Inferior parietal cortex (tissue), 1 donor: ENCODE measurements at regions not wholly inside any gene's neighbourhood (a gene's known extent, or its start where the extent isn't known, plus 50 kb on each side); places are given as distances from the start of the nearest gene placed in this dataset.
"Not testable (repeated sequence)": the region's sequence is repeated elsewhere in the genome, so short reads cannot be mapped to it uniquely, and the experiment has no call there.

Experiments used
- DNase-seq: peaks from one replicate; pipeline ENCODE4 v3.0.0-alpha.2; 2016; ENCODE audit errors: extremely low spot score

GRCh38 chrX:114015966-114016365 is 567.9 kb upstream of the HTR2C start:
- DNase-seq: no peak

- DNase-seq: no peak
Measured at GRCh38 chrX:114006664-114007063, 577.2 kb upstream of the HTR2C start.

GRCh38 chrX:113996781-113997180 is 587.1 kb upstream of the HTR2C start:
- no peak for DNase-seq

GRCh38 chrX:113991720-113992119 is 592.2 kb upstream of the HTR2C start:
- not testable (repeated sequence) for DNase-seq

- not testable (repeated sequence) for DNase-seq
Measured at GRCh38 chrX:113990669-113991068, 593.2 kb upstream of the HTR2C start.

GRCh38 chrX:113988315-113988935 is 595.5 kb upstream of the HTR2C start:
- not testable (repeated sequence) for DNase-seq

GRCh38 chrX:113986427-113986826 is 597.5 kb upstream of the HTR2C start:
- DNase-seq: no peak

GRCh38 chrX:113982766-113983165 is 601.1 kb upstream of the HTR2C start:
- no peak for DNase-seq

- no peak for DNase-seq
Measured at GRCh38 chrX:113980953-113981352, 602.9 kb upstream of the HTR2C start.

- DNase-seq: no peak
Measured at GRCh38 chrX:113977887-113978286, 606.0 kb upstream of the HTR2C start.

GRCh38 chrX:113975441-113975840 is 608.4 kb upstream of the HTR2C start:
- no peak for DNase-seq

GRCh38 chrX:113974881-113975280 is 609.0 kb upstream of the HTR2C start:
- DNase-seq: no peak

- no peak for DNase-seq
Measured at GRCh38 chrX:113973706-113974105, 610.2 kb upstream of the HTR2C start.

GRCh38 chrX:113966791-113967190 is 617.1 kb upstream of the HTR2C start:
- no peak for DNase-seq

- DNase-seq: no peak
Measured at GRCh38 chrX:113962343-113962742, 621.5 kb upstream of the HTR2C start.

GRCh38 chrX:113959912-113960626 is 623.8 kb upstream of the HTR2C start:
- no peak for DNase-seq

GRCh38 chrX:113956936-113957335 is 627.0 kb upstream of the HTR2C start:
- no peak for DNase-seq

- no peak for DNase-seq
Measured at GRCh38 chrX:113954297-113954696, 629.6 kb upstream of the HTR2C start.

- no peak for DNase-seq
Measured at GRCh38 chrX:113950081-113950678, 633.7 kb upstream of the HTR2C start.

GRCh38 chrX:113947548-113947947 is 636.3 kb upstream of the HTR2C start:
- no peak for DNase-seq

- no peak for DNase-seq
Measured at GRCh38 chrX:113935518-113935917, 648.4 kb upstream of the HTR2C start.

- no peak for DNase-seq
Measured at GRCh38 chrX:113933931-113934330, 650.0 kb upstream of the HTR2C start.

- DNase-seq: no peak
Measured at GRCh38 chrX:113929004-113929403, 654.9 kb upstream of the HTR2C start.
